GM18870 (cell line): ENCODE measurements at regions not wholly inside any gene's neighbourhood (a gene's known extent, or its start where the extent isn't known, plus 50 kb on each side); places are given as distances from the start of the nearest gene placed in this dataset.

Experiments
- ATAC-seq: cut with Tn5 transposase; IDR thresholded peaks from one replicate; pipeline ENCODE4 v1.9.1; 2021; ENCODE audit warnings: moderate library complexity; ENCODE audit not compliant: unreplicated experiment

- ATAC-seq, result no peak
Observed at GRCh38 chr5:90201923-90202322, 207.6 kb downstream of the CETN3 start.

GRCh38 chr5:90193185-90193822 lies 216.3 kb downstream of the CETN3 start:
- ATAC-seq, result no peak

- no peak for ATAC-seq
Observed at GRCh38 chr5:90191352-90192045, 218.1 kb downstream of the CETN3 start.

GRCh38 chr5:90185897-90186468 lies 223.6 kb downstream of the CETN3 start:
- no peak for ATAC-seq

GRCh38 chr5:90184764-90185163 lies 224.8 kb downstream of the CETN3 start:
- ATAC-seq, result no peak

- ATAC-seq, result no peak
Observed at GRCh38 chr5:90182726-90183125, 226.8 kb downstream of the CETN3 start.

GRCh38 chr5:90174236-90174635 lies 235.3 kb downstream of the CETN3 start:
- no peak for ATAC-seq

GRCh38 chr5:90173299-90174030 lies 236.1 kb downstream of the CETN3 start:
- ATAC-seq, result no peak

GRCh38 chr5:90171466-90171865 lies 238.1 kb downstream of the CETN3 start:
- ATAC-seq, result no peak

GRCh38 chr5:90170261-90170660 lies 239.3 kb downstream of the CETN3 start:
- ATAC-seq, result no peak

GRCh38 chr5:90169078-90169477 lies 240.5 kb downstream of the CETN3 start:
- no peak for ATAC-seq

GRCh38 chr5:90168399-90168798 lies 241.2 kb downstream of the CETN3 start:
- no peak for ATAC-seq

GRCh38 chr5:90166816-90167215 lies 242.7 kb downstream of the CETN3 start:
- no peak for ATAC-seq

GRCh38 chr5:90162324-90162723 lies 247.2 kb downstream of the CETN3 start:
- no peak for ATAC-seq

GRCh38 chr5:90161414-90161813 lies 248.1 kb downstream of the CETN3 start:
- peak; percentile 55 for ATAC-seq

- ATAC-seq, result no peak
Observed at GRCh38 chr5:90158131-90158530, 251.4 kb downstream of the CETN3 start.

GRCh38 chr5:90153031-90153430 lies 256.5 kb downstream of the CETN3 start:
- no peak for ATAC-seq

GRCh38 chr5:90144625-90145327 lies 264.8 kb downstream of the CETN3 start:
- ATAC-seq, result no peak

GRCh38 chr5:90142541-90142940 lies 267.0 kb downstream of the CETN3 start:
- ATAC-seq, result no peak

- no peak for ATAC-seq
Observed at GRCh38 chr5:90141984-90142383, 267.6 kb downstream of the CETN3 start.

- ATAC-seq, result no peak
Observed at GRCh38 chr5:90136952-90137528, 272.5 kb downstream of the CETN3 start.
